ENCODE measurements at regions not wholly inside any gene's neighbourhood (a gene's known extent, or its start where the extent isn't known, plus 50 kb on each side); places are given as distances from the start of the nearest gene placed in this dataset.

DNA sequence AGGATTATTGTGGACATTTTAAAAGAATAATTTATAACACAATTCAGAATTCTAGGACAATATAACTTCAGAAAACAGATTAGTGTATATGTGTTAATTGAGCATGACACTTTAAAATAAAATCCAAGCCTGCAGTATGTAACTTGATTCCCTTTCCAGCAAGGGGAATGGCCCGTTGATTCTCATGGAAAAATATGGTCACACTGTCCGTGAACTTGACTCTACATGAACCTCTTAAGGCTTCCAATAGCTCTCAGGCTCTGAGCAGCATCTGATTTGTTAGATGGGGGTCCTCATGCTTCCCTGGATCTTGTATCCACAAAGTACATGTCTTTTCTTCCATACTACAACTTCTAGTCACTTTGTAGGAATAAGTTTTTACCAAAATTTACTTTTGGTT lies 85.5 kb upstream of the AKR1E2 start:
- TF ChIP-seq, protein P1, sequence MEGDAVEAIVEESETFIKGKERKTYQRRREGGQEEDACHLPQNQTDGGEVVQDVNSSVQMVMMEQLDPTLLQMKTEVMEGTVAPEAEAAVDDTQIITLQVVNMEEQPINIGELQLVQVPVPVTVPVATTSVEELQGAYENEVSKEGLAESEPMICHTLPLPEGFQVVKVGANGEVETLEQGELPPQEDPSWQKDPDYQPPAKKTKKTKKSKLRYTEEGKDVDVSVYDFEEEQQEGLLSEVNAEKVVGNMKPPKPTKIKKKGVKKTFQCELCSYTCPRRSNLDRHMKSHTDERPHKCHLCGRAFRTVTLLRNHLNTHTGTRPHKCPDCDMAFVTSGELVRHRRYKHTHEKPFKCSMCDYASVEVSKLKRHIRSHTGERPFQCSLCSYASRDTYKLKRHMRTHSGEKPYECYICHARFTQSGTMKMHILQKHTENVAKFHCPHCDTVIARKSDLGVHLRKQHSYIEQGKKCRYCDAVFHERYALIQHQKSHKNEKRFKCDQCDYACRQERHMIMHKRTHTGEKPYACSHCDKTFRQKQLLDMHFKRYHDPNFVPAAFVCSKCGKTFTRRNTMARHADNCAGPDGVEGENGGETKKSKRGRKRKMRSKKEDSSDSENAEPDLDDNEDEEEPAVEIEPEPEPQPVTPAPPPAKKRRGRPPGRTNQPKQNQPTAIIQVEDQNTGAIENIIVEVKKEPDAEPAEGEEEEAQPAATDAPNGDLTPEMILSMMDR (IDR thresholded peaks at IDR 0.05; ENCODE audit: borderline replicate concordance, extremely low read depth, low read length, poor library complexity, severe bottlenecking): no peak
- no peak for TF ChIP-seq EZH2 (IDR thresholded peaks at IDR 0.05; ENCODE audit: borderline replicate concordance, low read depth, low read length, severe bottlenecking)

Data from DND-41 (cell line).